ENCODE measurements at regions not wholly inside any gene's neighbourhood (a gene's known extent, or its start where the extent isn't known, plus 50 kb on each side); places are given as distances from the start of the nearest gene placed in this dataset.
"Not testable (repeated sequence)": the region's sequence is repeated elsewhere in the genome, so short reads cannot be mapped to it uniquely, and the experiment has no call there.

- DNase-seq: no peak
Measured at GRCh38 chr11:87970762-87971161, 204.5 kb downstream of the RAB38 start.

GRCh38 chr11:87967459-87967858 is 207.8 kb downstream of the RAB38 start:
- DNase-seq: no peak

GRCh38 chr11:87966694-87967093 is 208.5 kb downstream of the RAB38 start:
- DNase-seq: no peak

GRCh38 chr11:87966216-87966615 is 209.0 kb downstream of the RAB38 start:
- DNase-seq: no peak

GRCh38 chr11:87961606-87962005 is 213.6 kb downstream of the RAB38 start:
- no peak for DNase-seq

- no peak for DNase-seq
Measured at GRCh38 chr11:87957961-87958360, 217.3 kb downstream of the RAB38 start.

- DNase-seq: no peak
Measured at GRCh38 chr11:87954476-87954875, 220.8 kb downstream of the RAB38 start.

GRCh38 chr11:87942786-87943185 is 232.5 kb downstream of the RAB38 start:
- no peak for DNase-seq

- DNase-seq: no peak
Measured at GRCh38 chr11:87934182-87934581, 241.1 kb downstream of the RAB38 start.

GRCh38 chr11:87926250-87926970 is 248.8 kb downstream of the RAB38 start:
- no peak for DNase-seq

- DNase-seq: no peak
Measured at GRCh38 chr11:87924125-87924524, 251.1 kb downstream of the RAB38 start.

GRCh38 chr11:87917111-87917510 is 258.1 kb downstream of the RAB38 start:
- DNase-seq: no peak

GRCh38 chr11:87909178-87909577 is 266.1 kb downstream of the RAB38 start:
- DNase-seq: no peak

- DNase-seq: no peak
Measured at GRCh38 chr11:87908086-87908485, 267.2 kb downstream of the RAB38 start.

GRCh38 chr11:87903345-87903744 is 271.9 kb downstream of the RAB38 start:
- DNase-seq: no peak

GRCh38 chr11:87901341-87901740 is 273.9 kb downstream of the RAB38 start:
- no peak for DNase-seq

- DNase-seq: no peak
Measured at GRCh38 chr11:87897921-87898320, 277.3 kb downstream of the RAB38 start.

- DNase-seq: no peak
Measured at GRCh38 chr11:87897071-87897470, 278.2 kb downstream of the RAB38 start.

GRCh38 chr11:87894961-87895360 is 280.3 kb downstream of the RAB38 start:
- no peak for DNase-seq

- no peak for DNase-seq
Measured at GRCh38 chr11:87892291-87892690, 283.0 kb downstream of the RAB38 start.

- no peak for DNase-seq
Measured at GRCh38 chr11:87889126-87889525, 286.1 kb downstream of the RAB38 start.

- DNase-seq: not testable (repeated sequence)
Measured at GRCh38 chr11:87885084-87885483, 290.2 kb downstream of the RAB38 start.

- no peak for DNase-seq
Measured at GRCh38 chr11:87879118-87879517, 296.1 kb downstream of the RAB38 start.

GRCh38 chr11:87878373-87878825 is 296.8 kb downstream of the RAB38 start:
- no peak for DNase-seq

GRCh38 chr11:87871056-87871455 is 304.2 kb downstream of the RAB38 start:
- DNase-seq: no peak
